ENCODE measurements at regions not wholly inside any gene's neighbourhood (a gene's known extent, or its start where the extent isn't known, plus 50 kb on each side); places are given as distances from the start of the nearest gene placed in this dataset.

- no peak overlapping the region for H3K4me3 ChIP-seq (ENCODE audit: low read depth, low read length)
- no peak for TF ChIP-seq CTCF (IDR thresholded peaks at IDR 0.05; ENCODE audit: insufficient read depth, low read depth, low read length, missing control alignments)
- DNase-seq (ENCODE audit: low read depth), result no peak
These were observed 54.6 kb upstream of the RXRA start for GRCh38 chr9:134271338-134272301.

GRCh38 chr9:134272302-134273023 is 53.8 kb upstream of the RXRA start:
- no peak for DNase-seq (ENCODE audit: low read depth)
- H3K4me3 ChIP-seq (ENCODE audit: low read depth, low read length), result no peak overlapping the region
- TF ChIP-seq CTCF (IDR thresholded peaks at IDR 0.05; ENCODE audit: insufficient read depth, low read depth, low read length, missing control alignments), result no peak

GRCh38 chr9:134273647-134274046 is 52.6 kb upstream of the RXRA start:
- no peak for TF ChIP-seq CTCF (IDR thresholded peaks at IDR 0.05; ENCODE audit: insufficient read depth, low read depth, low read length, missing control alignments)
- no peak overlapping the region for H3K4me3 ChIP-seq (ENCODE audit: low read depth, low read length)
- DNase-seq (ENCODE audit: low read depth), result no peak

GRCh38 chr9:134275375-134275774 is 50.9 kb upstream of the RXRA start:
- no peak for DNase-seq (ENCODE audit: low read depth)
- TF ChIP-seq CTCF (IDR thresholded peaks at IDR 0.05; ENCODE audit: insufficient read depth, low read depth, low read length, missing control alignments), result no peak
- H3K4me3 ChIP-seq (ENCODE audit: low read depth, low read length), result no peak overlapping the region

GRCh38 chr9:134276453-134277245 is 49.6 kb upstream of the RXRA start:
- TF ChIP-seq CTCF (IDR thresholded peaks at IDR 0.05; ENCODE audit: insufficient read depth, low read depth, low read length, missing control alignments), result no peak
- no peak for DNase-seq (ENCODE audit: low read depth)
- H3K4me3 ChIP-seq (ENCODE audit: low read depth, low read length), result no peak overlapping the region

All from GM12865 (cell line).